A204.1 (cell line): ENCODE measurements at regions not wholly inside any gene's neighbourhood (a gene's known extent, or its start where the extent isn't known, plus 50 kb on each side); places are given as distances from the start of the nearest gene placed in this dataset.

Experiments
- FAIRE-seq: peaks from 2 replicates; lab custom pipeline; 2012; peaks lifted over from hg19 to GRCh38; lab: Jason Lieb, UNC

GRCh38 chr10:4383651-4384098, 442.3 kb upstream of the AKR1E2 start:
- FAIRE-seq = no peak

GRCh38 chr10:4382811-4383210, 443.2 kb upstream of the AKR1E2 start:
- FAIRE-seq = no peak

- FAIRE-seq = no peak
Observed at GRCh38 chr10:4373612-4374011, 452.4 kb upstream of the AKR1E2 start.

- no peak for FAIRE-seq
Observed at GRCh38 chr10:4373098-4373497, 452.9 kb upstream of the AKR1E2 start.

GRCh38 chr10:4372601-4373000, 453.4 kb upstream of the AKR1E2 start:
- no peak for FAIRE-seq

GRCh38 chr10:4371691-4372295, 454.2 kb upstream of the AKR1E2 start:
- no peak for FAIRE-seq

- no peak for FAIRE-seq
Observed at GRCh38 chr10:4370376-4370775, 455.6 kb upstream of the AKR1E2 start.

GRCh38 chr10:4361581-4361980, 464.4 kb upstream of the AKR1E2 start:
- no peak for FAIRE-seq

- FAIRE-seq = peak; percentile 95
Observed at GRCh38 chr10:4359003-4359402, 467.0 kb upstream of the AKR1E2 start.

- FAIRE-seq = no peak
Observed at GRCh38 chr10:4357911-4358310, 468.1 kb upstream of the AKR1E2 start.

- FAIRE-seq = no peak
Observed at GRCh38 chr10:4355350-4355749, 470.7 kb upstream of the AKR1E2 start.

GRCh38 chr10:4354382-4354812, 471.6 kb upstream of the AKR1E2 start:
- FAIRE-seq = no peak

- FAIRE-seq = peak; percentile 99
Observed at GRCh38 chr10:4353964-4354363, 472.0 kb upstream of the AKR1E2 start.

- FAIRE-seq = no peak
Observed at GRCh38 chr10:4353059-4353655, 472.9 kb upstream of the AKR1E2 start.

- peak; percentile 98 for FAIRE-seq
Observed at GRCh38 chr10:4352414-4352961, 473.5 kb upstream of the AKR1E2 start.

GRCh38 chr10:4351723-4352413, 474.1 kb upstream of the AKR1E2 start:
- FAIRE-seq = no peak

GRCh38 chr10:4347397-4347796, 478.6 kb upstream of the AKR1E2 start:
- FAIRE-seq = no peak

GRCh38 chr10:4345877-4346646, 479.9 kb upstream of the AKR1E2 start:
- peak; percentile 84 for FAIRE-seq

GRCh38 chr10:4344492-4344994, 481.5 kb upstream of the AKR1E2 start:
- peak; percentile 77 for FAIRE-seq

- no peak for FAIRE-seq
Observed at GRCh38 chr10:4343873-4344272, 482.1 kb upstream of the AKR1E2 start.

GRCh38 chr10:4343091-4343490, 482.9 kb upstream of the AKR1E2 start:
- FAIRE-seq = no peak

GRCh38 chr10:4338768-4339167, 487.2 kb upstream of the AKR1E2 start:
- no peak for FAIRE-seq
